ENCODE measurements at regions not wholly inside any gene's neighbourhood (a gene's known extent, or its start where the extent isn't known, plus 50 kb on each side); places are given as distances from the start of the nearest gene placed in this dataset.
"Not testable (repeated sequence)": the region's sequence is repeated elsewhere in the genome, so short reads cannot be mapped to it uniquely, and the experiment has no call there.

DNA sequence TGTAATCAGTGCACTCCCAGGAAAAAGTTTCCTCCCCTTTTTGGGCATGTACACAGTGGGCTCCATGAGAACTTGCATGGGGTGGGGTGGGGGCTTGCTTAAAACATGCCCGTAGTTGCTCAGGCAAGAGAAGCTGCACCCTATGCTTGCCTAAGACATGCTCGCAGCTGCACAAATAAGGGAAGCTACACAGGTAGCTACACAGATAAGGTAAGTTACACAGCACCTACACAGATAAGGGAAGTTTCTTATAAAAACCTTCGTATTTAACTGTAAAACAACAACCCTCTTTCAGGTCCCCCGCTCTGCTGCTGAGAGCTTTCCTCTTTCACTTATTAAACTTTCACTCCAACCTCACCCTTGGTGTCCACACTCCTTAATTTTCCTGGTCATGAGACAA is 105.4 kb downstream of the TRIM69 start:
- H2BK15ac ChIP-seq (ENCODE audit: low read length); H2BK120ac ChIP-seq (ENCODE audit: low read depth, low read length); H3K36me3 ChIP-seq (replicated peaks in 1 of 2; ENCODE audit: control insufficient read depth in 2 of 2, insufficient read depth in 2 of 2, low read length in 2 of 2); H3K79me1 ChIP-seq (ENCODE audit: low read depth, low read length); H2BK5ac ChIP-seq (ENCODE audit: low read length); H3K27ac ChIP-seq (replicated peaks; ENCODE audit: low read length); H3K9ac ChIP-seq (ENCODE audit: low read depth, low read length, poor library complexity); H4K8ac ChIP-seq (ENCODE audit: low read depth, low read length); H3K18ac ChIP-seq (ENCODE audit: low read length); H3K4ac ChIP-seq (ENCODE audit: low read length); H4K91ac ChIP-seq (ENCODE audit: low read depth, low read length, poor library complexity); H3K27me3 ChIP-seq (ENCODE audit: control insufficient read depth in 3 of 3, insufficient read depth in 3 of 3, low read depth in 1 of 3, low read length in 3 of 3); H3K14ac ChIP-seq (ENCODE audit: low read length); H3K9me3 ChIP-seq (replicated peaks in 1 of 2; ENCODE audit: control insufficient read depth in 2 of 2, insufficient read depth in 1 of 2, low read depth in 1 of 2, low read length in 2 of 2); DNase-seq (ENCODE audit: low spot score); H3K4me2 ChIP-seq (ENCODE audit: insufficient read depth, low read length, poor library complexity, severe bottlenecking); H2BK12ac ChIP-seq (ENCODE audit: low read length); H2AK5ac ChIP-seq (ENCODE audit: low read depth, low read length); H2AFZ ChIP-seq (ENCODE audit: low read length); H3K23ac ChIP-seq (ENCODE audit: low read depth, low read length, poor library complexity); H3K4me1 ChIP-seq (ENCODE audit: control insufficient read depth in 2 of 2, insufficient read depth in 1 of 2, low read depth in 1 of 2, low read length in 2 of 2); H3K4me3 ChIP-seq (ENCODE audit: low read length in 2 of 2): not testable (repeated sequence)
- no CpG with 5 or more reads among the region's 4 CpGs for WGBS, 2 donors (ENCODE audit: extremely low coverage in 2 of 2, insufficient read length in 2 of 2, insufficient replicate concordance in 1 of 2)

GRCh38 chr15:44842883-44843282 is 106.6 kb downstream of the TRIM69 start:
- H3K27ac ChIP-seq (replicated peaks; ENCODE audit: low read length); H3K9ac ChIP-seq (ENCODE audit: low read depth, low read length, poor library complexity); H3K36me3 ChIP-seq (replicated peaks in 1 of 2; ENCODE audit: control insufficient read depth in 2 of 2, insufficient read depth in 2 of 2, low read length in 2 of 2); DNase-seq (ENCODE audit: low spot score); H3K4ac ChIP-seq (ENCODE audit: low read length); H3K18ac ChIP-seq (ENCODE audit: low read length); H2AFZ ChIP-seq (ENCODE audit: low read length); H2BK5ac ChIP-seq (ENCODE audit: low read length); H4K91ac ChIP-seq (ENCODE audit: low read depth, low read length, poor library complexity); H3K4me3 ChIP-seq (ENCODE audit: low read length in 2 of 2); H3K79me1 ChIP-seq (ENCODE audit: low read depth, low read length); H3K9me3 ChIP-seq (replicated peaks in 1 of 2; ENCODE audit: control insufficient read depth in 2 of 2, insufficient read depth in 1 of 2, low read depth in 1 of 2, low read length in 2 of 2); H3K4me2 ChIP-seq (ENCODE audit: insufficient read depth, low read length, poor library complexity, severe bottlenecking); H2BK120ac ChIP-seq (ENCODE audit: low read depth, low read length); H2BK15ac ChIP-seq (ENCODE audit: low read length); H2BK12ac ChIP-seq (ENCODE audit: low read length); H3K27me3 ChIP-seq (ENCODE audit: control insufficient read depth in 3 of 3, insufficient read depth in 3 of 3, low read depth in 1 of 3, low read length in 3 of 3); H3K23ac ChIP-seq (ENCODE audit: low read depth, low read length, poor library complexity); H4K8ac ChIP-seq (ENCODE audit: low read depth, low read length); H3K4me1 ChIP-seq (ENCODE audit: control insufficient read depth in 2 of 2, insufficient read depth in 1 of 2, low read depth in 1 of 2, low read length in 2 of 2); H2AK5ac ChIP-seq (ENCODE audit: low read depth, low read length); H3K14ac ChIP-seq (ENCODE audit: low read length): not testable (repeated sequence)
- WGBS, 2 donors (ENCODE audit: extremely low coverage in 2 of 2, insufficient read length in 2 of 2, insufficient replicate concordance in 1 of 2) = no CpG with 5 or more reads among the region's 6 CpGs

DNA sequence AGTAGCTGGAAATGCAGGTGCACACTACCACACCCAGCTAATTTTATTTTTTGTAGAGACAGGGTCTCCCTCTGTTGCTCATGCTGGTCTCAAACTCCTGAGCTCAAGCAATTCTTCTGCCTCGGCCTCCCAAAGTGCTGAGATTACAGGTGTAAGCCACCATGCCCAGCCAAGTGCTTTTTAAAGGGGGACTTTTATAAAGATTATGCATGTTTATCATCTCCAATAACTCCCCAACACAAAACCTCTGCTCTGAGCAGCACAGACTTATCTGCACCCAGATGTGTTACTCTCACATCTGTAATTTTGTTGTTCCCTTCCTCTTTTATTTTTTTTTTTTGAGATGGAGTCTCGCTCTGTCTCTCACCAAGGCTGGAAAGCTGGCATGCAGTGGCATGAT is 108.6 kb downstream of the TRIM69 start:
- H3K4ac ChIP-seq (ENCODE audit: low read length); H2BK12ac ChIP-seq (ENCODE audit: low read length); H2BK15ac ChIP-seq (ENCODE audit: low read length); H4K8ac ChIP-seq (ENCODE audit: low read depth, low read length); H2AFZ ChIP-seq (ENCODE audit: low read length); H3K4me1 ChIP-seq (ENCODE audit: control insufficient read depth in 2 of 2, insufficient read depth in 1 of 2, low read depth in 1 of 2, low read length in 2 of 2); H2AK5ac ChIP-seq (ENCODE audit: low read depth, low read length); DNase-seq (ENCODE audit: low spot score); H4K91ac ChIP-seq (ENCODE audit: low read depth, low read length, poor library complexity); H3K4me3 ChIP-seq (ENCODE audit: low read length in 2 of 2); H3K14ac ChIP-seq (ENCODE audit: low read length); H3K18ac ChIP-seq (ENCODE audit: low read length); H3K27ac ChIP-seq (replicated peaks; ENCODE audit: low read length); H3K9ac ChIP-seq (ENCODE audit: low read depth, low read length, poor library complexity); H3K9me3 ChIP-seq (replicated peaks in 1 of 2; ENCODE audit: control insufficient read depth in 2 of 2, insufficient read depth in 1 of 2, low read depth in 1 of 2, low read length in 2 of 2); H3K36me3 ChIP-seq (replicated peaks in 1 of 2; ENCODE audit: control insufficient read depth in 2 of 2, insufficient read depth in 2 of 2, low read length in 2 of 2); H2BK5ac ChIP-seq (ENCODE audit: low read length); H3K79me1 ChIP-seq (ENCODE audit: low read depth, low read length); H3K27me3 ChIP-seq (ENCODE audit: control insufficient read depth in 3 of 3, insufficient read depth in 3 of 3, low read depth in 1 of 3, low read length in 3 of 3); H2BK120ac ChIP-seq (ENCODE audit: low read depth, low read length); H3K23ac ChIP-seq (ENCODE audit: low read depth, low read length, poor library complexity); H3K4me2 ChIP-seq (ENCODE audit: insufficient read depth, low read length, poor library complexity, severe bottlenecking): not testable (repeated sequence)
- no CpG with 5 or more reads among the region's 2 CpGs for WGBS, 2 donors (ENCODE audit: extremely low coverage in 2 of 2, insufficient read length in 2 of 2, insufficient replicate concordance in 1 of 2)

GRCh38 chr15:44846156-44846555 is 109.8 kb downstream of the TRIM69 start:
- H3K36me3 ChIP-seq (replicated peaks in 1 of 2; ENCODE audit: control insufficient read depth in 2 of 2, insufficient read depth in 2 of 2, low read length in 2 of 2); H2BK12ac ChIP-seq (ENCODE audit: low read length); DNase-seq (ENCODE audit: low spot score); H3K4me1 ChIP-seq (ENCODE audit: control insufficient read depth in 2 of 2, insufficient read depth in 1 of 2, low read depth in 1 of 2, low read length in 2 of 2); H3K14ac ChIP-seq (ENCODE audit: low read length); H3K23ac ChIP-seq (ENCODE audit: low read depth, low read length, poor library complexity); H3K18ac ChIP-seq (ENCODE audit: low read length); H2BK15ac ChIP-seq (ENCODE audit: low read length); H3K9ac ChIP-seq (ENCODE audit: low read depth, low read length, poor library complexity); H4K8ac ChIP-seq (ENCODE audit: low read depth, low read length); H2BK5ac ChIP-seq (ENCODE audit: low read length); H3K9me3 ChIP-seq (replicated peaks in 1 of 2; ENCODE audit: control insufficient read depth in 2 of 2, insufficient read depth in 1 of 2, low read depth in 1 of 2, low read length in 2 of 2); H3K27ac ChIP-seq (replicated peaks; ENCODE audit: low read length); H3K4me3 ChIP-seq (ENCODE audit: low read length in 2 of 2); H4K91ac ChIP-seq (ENCODE audit: low read depth, low read length, poor library complexity); H2AFZ ChIP-seq (ENCODE audit: low read length); H3K4me2 ChIP-seq (ENCODE audit: insufficient read depth, low read length, poor library complexity, severe bottlenecking); H2AK5ac ChIP-seq (ENCODE audit: low read depth, low read length); H2BK120ac ChIP-seq (ENCODE audit: low read depth, low read length); H3K27me3 ChIP-seq (ENCODE audit: control insufficient read depth in 3 of 3, insufficient read depth in 3 of 3, low read depth in 1 of 3, low read length in 3 of 3); H3K79me1 ChIP-seq (ENCODE audit: low read depth, low read length); H3K4ac ChIP-seq (ENCODE audit: low read length): not testable (repeated sequence)
- WGBS, 2 donors (ENCODE audit: extremely low coverage in 2 of 2, insufficient read length in 2 of 2, insufficient replicate concordance in 1 of 2) = no CpG with 5 or more reads among the region's 1 CpG

Data from neuronal stem cell (in vitro differentiated cells).